PC-3 (cell line): ENCODE measurements at regions not wholly inside any gene's neighbourhood (a gene's known extent, or its start where the extent isn't known, plus 50 kb on each side); places are given as distances from the start of the nearest gene placed in this dataset.

ENCODE experiments used
- EZH2phosphoT487 ChIP-seq: fragments of 300-600 bp; sonication (generic); IDR thresholded peaks from 2 replicates; pipeline ENCODE4 v1.6.1; 2018; ENCODE audit warnings: mild to moderate bottlenecking, antibody characterized with exemption, low read length, borderline replicate concordance
- TF ChIP-seq, protein P1 (sequence below): fragments of 300-600 bp; sonication (generic); conservative IDR thresholded peaks from 2 replicates; pipeline ENCODE4 v1.5.1; 2017; ENCODE audit warnings: antibody characterized with exemption, low read depth, mild to moderate bottlenecking, low read length

DNA sequence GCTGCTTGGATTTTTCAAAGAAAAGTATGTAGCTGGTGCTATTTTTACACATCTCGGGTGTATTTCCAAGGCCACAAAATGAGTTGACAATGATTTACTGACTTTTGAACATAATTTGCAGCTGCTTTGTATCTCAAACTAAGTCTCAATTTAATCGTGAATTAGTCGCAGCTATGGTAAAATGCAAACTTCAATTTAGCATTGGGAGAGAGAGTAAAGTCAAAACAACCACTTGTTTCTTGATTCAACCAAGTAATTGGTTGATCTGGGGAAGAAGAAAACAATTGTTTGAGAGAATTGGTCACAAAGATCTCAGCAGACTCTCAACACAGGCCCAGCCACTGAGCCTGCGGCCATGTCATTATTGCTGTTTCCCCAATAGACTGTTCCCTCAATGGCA is 75.0 kb upstream of the DYRK2 start:
- no peak for TF ChIP-seq EZH2phosphoT487
- TF ChIP-seq, protein P1, sequence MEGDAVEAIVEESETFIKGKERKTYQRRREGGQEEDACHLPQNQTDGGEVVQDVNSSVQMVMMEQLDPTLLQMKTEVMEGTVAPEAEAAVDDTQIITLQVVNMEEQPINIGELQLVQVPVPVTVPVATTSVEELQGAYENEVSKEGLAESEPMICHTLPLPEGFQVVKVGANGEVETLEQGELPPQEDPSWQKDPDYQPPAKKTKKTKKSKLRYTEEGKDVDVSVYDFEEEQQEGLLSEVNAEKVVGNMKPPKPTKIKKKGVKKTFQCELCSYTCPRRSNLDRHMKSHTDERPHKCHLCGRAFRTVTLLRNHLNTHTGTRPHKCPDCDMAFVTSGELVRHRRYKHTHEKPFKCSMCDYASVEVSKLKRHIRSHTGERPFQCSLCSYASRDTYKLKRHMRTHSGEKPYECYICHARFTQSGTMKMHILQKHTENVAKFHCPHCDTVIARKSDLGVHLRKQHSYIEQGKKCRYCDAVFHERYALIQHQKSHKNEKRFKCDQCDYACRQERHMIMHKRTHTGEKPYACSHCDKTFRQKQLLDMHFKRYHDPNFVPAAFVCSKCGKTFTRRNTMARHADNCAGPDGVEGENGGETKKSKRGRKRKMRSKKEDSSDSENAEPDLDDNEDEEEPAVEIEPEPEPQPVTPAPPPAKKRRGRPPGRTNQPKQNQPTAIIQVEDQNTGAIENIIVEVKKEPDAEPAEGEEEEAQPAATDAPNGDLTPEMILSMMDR = no peak
